Thyroid gland (tissue), 4 donors: ENCODE measurements at regions not wholly inside any gene's neighbourhood (a gene's known extent, or its start where the extent isn't known, plus 50 kb on each side); places are given as distances from the start of the nearest gene placed in this dataset.

ENCODE experiments used
- CTCF ChIP-seq, 6 experiments: fragments of 200-600 bp in 3 of 6; fragments of 450-650 bp in 3 of 6; sonication (generic) in 3 of 6; IDR thresholded peaks; one replicate each; pipeline ENCODE4 v1.5.1; 2016 to 2019; ENCODE audit warnings: antibody characterized with exemption in 6 of 6, mild to moderate bottlenecking in 2 of 6, inconsistent platforms in 1 of 6, moderate library complexity in 1 of 6
- POLR2A ChIP-seq, 2 donors: fragments of 450-650 bp; IDR thresholded peaks; one replicate each; pipeline ENCODE4 v1.6.1; 2017; ENCODE audit warnings: antibody characterized with exemption in 2 of 2, mild to moderate bottlenecking in 2 of 2, moderate library complexity in 1 of 2

- TF ChIP-seq CTCF (IDR thresholded peaks at IDR 0.05): no peak
- no peak for TF ChIP-seq POLR2A (IDR thresholded peaks at IDR 0.05)
These were observed 130.7 kb upstream of the IGSF21 start for GRCh38 chr1:17976854-17977253.
